Islet precursor cell (in vitro differentiated cells): ENCODE measurements at regions not wholly inside any gene's neighbourhood (a gene's known extent, or its start where the extent isn't known, plus 50 kb on each side); places are given as distances from the start of the nearest gene placed in this dataset.
"Not testable (repeated sequence)": the region's sequence is repeated elsewhere in the genome, so short reads cannot be mapped to it uniquely, and the experiment has no call there.

Experiments
- DNase-seq: peaks from one replicate; pipeline ENCODE4 v3.0.0-alpha.2; 2018

DNA sequence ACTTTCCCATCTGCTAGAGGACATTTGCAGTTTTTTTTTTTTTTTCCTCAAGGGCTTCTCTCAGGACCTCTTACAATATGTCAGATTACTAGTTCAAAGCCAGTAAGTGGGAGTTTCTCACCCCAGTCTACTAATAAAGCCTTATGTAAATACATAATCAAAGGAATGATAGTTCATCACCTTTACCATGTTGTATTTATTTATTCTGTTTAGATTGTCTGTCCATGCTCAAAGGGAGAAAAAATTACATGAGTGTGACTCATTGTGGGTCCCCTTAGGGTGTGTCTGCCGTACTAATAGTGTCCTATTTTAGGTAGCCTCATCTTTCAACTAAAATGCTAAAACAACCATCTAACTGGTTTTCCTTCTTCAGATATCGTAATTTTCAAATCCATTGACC, 917.6 kb downstream of the EPHA3 start:
- DNase-seq = no peak

DNA sequence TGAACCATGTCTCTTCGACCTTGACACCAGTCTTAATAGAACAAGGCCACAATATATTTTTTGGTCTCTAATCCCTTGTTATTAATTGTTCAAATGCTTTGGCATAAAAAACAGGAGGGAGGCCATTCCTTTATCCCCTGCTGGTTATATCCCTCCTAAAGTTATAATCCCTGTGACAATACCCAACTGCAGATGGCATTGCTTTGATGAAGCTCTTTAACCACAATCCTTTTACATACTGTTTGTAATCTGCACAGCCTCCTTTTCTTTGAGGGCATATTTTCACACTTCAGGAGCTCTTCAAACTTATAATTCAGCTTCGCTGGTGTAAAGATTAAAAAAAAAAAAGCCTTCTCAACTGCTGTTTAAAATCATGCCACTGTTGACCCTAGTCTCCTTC, 919.0 kb downstream of the EPHA3 start:
- no peak for DNase-seq

DNA sequence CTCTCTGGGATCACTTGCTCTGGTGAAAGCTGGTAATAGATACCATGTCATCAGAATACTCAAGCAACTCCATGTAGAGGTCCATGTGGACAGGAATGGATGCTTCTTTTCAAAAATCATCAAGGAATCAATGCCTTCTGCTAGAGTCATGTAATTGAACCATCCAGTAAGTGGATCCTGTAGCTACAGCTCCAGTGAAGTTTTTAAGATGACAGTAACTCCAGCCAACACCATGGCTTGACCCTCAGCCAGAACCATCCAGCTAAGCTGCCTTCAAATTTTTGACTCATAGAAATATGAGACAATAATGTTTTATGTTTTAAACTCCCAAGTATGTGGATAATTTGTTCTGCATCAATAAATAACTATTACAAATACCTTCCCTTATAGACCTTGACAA, 923.7 kb downstream of the EPHA3 start:
- DNase-seq = no peak

DNA sequence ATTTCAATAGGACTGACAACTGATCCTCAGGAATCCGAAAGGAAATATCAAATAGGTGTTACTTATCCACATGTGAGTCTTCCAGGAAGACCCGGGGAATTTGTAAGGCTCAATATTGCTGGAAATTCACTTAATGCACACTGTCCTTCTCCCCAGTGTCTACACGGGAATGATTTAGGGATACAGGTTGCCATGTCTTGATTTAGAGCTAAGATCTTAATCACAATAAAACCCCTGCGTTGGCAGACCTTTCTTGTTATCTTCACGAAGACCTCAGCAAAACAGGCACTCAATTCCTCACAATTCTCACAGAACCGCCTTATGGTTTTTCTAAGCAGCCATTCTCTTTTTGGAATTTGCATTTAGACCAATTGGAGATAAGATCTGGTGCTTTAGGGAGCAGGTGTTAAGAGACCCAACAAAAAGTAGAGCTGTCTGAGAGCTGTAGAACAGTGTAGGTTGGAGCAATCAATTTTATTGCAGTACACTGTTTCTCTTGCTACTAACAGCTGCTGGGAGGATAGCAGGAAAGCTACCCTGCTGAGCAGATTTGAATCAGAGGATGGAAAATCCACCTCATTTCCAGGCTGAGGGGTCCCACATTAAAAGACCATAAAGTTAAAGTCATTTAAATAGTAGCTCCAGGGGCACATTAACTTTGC, 925.7 kb downstream of the EPHA3 start:
- peak; percentile 56 for DNase-seq

DNA sequence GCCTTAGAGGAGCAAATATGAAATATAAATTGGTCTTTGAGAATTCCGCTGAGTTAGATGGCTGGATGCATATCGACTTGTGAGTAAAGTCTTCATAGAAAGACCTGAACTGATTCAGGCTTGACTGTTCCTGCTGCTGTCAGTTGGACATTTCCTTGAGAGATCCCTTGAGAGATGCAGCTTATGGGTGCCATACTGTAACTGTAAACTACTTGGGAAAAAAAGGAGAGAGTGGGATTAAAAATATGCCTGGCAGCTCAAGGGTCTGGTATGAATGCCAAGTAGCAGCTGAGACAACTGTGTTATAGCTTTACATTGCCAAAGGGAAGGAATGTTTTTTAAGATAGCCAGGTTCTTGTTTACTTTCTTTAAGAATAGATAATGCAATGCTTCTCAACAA, 926.6 kb downstream of the EPHA3 start:
- DNase-seq = no peak

DNA sequence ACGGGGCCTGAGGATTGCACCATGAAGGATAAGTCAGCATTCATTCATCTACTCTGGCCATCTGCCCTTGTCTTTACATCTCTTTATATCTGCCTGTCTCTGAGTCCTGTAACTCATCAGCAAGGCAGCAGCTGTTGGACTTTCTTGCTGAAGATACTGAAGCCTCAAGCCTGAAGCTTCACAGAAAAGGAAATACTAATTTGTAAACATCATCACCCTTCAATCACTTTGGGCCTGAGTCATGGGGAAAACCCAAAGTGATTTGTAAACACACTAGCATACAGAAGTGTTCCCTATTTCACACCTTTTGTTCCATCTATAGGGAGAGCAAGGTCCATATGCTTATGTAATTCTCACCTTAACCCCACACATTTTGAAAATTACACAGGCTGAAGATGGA, 928.2 kb downstream of the EPHA3 start:
- no peak for DNase-seq

DNA sequence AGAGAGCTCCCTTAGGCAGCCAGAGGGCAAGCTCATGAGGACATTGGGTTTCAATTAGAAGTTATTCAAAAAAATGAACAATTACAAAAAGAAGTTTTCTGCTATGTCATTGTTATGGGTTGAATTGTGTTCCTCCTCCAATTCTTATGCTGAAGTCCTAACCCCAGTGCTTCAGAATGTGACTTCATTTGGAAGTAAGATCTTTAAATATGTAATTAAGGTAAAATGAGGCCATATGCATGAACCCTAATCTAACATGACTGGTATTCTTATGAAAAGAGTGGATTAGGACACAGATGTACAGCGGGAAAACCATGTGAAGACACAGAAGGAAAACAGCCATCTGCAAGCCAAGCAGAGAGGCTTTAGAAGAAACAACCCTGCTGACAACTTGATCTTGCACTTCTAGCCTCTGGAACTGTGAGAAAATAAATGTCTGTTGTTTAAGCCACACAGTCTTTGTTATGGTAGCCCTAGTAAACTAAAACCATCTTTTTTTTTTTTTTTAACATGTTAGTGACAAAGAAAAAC, 929.6 kb downstream of the EPHA3 start:
- no peak for DNase-seq

DNA sequence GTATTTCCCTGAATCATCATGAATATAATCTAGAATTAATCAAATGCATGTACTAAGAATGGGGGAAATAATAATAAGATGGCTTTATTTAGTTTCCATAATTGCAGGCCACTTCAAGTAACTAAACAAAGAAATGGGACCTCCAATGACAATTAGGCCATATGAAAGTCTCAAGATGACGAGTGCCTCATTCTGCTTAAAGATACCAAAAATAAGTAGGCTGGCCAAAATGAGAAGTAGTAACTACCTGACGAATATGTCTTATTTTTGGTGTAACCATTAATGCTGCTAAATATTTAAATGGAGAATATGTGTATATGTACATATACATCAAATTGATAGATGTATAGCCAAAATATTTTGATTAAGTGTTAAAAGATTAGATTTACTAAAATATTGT, 932.6 kb downstream of the EPHA3 start:
- DNase-seq = no peak

DNA sequence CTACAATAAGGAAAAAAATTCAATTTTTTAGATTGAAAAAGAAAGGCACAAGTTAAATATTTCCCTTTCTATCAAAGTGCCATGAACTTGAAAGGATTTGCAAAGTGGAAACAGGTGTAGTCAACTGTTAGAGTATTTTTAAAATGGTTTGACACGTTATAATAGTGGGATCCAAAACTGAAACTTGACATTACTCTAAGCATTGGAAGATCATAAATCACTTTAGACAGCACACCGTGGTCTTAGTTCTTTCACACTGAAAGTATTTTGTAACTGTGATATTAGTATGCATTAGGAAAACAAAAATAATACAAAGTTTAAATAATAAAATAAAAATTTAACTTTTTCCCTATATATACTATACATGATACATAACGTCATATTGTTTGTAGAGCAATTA, 933.1 kb downstream of the EPHA3 start:
- DNase-seq = no peak

DNA sequence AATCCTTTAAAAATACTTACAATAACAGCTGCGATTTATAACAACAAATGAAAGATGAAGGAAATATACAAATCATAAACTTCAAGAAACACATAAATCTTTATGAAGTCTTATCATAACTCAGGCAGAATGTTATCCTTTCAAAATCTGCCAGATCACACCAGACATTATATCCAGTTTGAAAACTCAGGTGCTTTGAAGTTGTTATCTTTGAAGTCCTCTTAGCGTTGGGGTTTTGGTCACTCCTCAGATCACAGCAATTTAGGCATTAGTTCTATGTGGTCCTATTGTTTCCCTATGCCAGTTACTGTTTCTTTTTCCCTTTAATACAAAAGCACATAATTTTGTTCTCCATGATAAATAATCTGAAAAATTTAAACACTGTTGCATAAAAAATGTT, 934.6 kb downstream of the EPHA3 start:
- DNase-seq = no peak

DNA sequence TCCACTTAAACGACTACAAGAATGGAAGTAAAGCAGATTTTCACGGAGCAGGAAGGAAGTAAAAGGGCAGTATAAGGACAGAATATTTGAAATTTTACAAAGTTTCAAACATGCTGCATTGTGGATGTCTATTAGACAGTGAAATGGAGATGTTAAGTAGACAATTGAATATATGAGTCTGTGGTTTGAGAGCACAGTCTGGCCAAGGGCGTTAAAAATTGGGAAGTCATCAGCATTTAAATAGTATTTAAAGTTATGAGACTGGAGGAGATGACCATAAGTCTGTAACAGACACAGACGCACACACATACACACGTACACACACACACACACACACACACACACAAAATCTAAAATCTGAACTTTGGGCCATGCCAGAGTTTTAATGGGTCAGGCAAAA, 935.9 kb downstream of the EPHA3 start:
- DNase-seq = no peak

DNA sequence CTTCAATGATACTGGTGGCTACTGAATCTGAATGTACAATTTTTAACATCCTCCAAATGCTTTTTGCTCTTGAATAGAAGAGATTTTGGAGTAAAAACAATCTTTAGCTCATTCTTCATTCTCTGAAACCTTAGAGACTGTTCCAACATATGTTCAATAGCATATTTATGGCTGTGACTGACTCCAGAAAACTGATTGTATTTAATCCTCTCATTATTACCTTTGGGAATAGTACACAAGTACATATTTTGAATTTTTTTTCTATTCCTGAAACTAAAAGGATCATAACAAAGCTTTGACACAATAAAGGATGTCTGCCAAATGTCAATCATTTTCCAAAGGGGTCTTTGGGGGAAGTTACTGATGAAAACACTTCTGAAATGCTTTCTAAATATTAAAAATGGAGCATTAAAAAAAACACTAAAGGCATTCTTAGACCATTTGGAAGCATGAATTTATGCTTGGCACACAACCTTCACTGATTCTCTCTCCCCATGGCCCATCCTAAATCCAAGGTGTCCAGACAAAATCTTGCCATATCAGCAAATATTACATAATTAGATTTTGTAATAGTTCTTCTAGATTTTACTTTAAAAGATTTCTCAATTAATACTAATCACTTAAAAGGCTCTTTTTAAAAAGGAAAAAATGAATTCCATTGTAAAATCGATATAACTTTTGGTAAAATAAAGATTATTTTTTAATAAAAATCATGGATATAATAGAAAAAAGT, 936.8 kb downstream of the EPHA3 start:
- no peak for DNase-seq

DNA sequence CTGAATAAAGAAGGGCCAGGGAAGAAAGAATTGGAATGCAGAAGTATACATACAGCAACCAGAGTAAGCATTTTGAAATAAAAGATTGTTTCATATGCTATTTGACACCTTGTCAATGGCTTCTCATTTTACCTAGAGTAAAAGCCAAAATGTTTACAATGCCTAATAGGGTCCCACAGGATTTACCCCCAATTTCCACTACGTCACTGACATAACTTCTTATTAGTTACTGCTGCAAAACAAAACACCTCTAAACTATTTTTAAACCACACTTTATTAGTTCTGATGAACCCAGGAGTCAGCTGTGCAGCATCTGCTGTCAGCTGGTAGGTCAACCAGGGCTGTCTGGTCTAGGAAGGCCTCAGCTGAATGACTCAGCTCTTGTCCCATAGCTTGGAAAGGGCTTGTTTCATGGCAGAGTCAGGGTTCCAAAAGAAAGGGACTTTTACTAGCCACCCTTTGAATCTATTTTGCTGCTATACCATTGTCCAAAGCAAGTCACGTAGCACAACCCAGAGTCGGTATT, 945.1 kb downstream of the EPHA3 start:
- no peak for DNase-seq

DNA sequence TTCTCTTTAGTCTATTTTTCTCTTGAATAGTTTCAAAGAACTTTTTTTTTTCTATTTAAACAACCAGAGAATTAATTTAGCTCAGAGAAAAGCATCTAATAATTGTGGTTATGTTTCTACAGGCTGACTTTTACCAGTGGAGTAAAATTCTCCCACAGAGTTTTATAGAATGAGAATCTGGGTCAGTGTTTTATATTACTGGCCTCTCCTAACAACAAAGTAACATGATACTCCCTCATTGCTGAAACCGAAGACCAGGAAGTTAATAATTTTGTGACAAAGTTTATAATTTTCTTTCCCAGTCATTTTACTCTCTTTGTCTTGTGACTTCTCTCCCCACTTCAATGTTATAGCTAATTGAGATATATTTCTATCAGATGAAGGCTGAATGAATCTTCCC, 946.9 kb downstream of the EPHA3 start:
- no peak for DNase-seq

DNA sequence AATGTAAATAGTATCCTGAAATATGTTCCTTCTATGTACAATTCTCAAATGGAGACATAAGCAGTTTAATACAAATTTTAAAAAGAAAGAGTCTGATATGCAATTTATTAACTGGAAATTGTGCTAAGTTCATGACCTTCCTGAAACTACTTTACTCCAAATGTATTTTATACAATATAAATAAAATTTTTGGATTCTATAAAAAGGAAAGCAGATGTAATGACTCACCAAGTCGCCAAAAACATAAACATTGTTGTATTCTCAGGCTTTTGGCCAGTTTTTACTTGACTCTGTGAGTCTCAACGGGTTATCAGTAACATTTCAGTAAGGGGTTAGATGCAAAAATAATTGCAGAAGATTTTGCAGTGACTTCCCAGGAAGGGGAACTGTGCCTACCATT, 948.2 kb downstream of the EPHA3 start:
- no peak for DNase-seq

DNA sequence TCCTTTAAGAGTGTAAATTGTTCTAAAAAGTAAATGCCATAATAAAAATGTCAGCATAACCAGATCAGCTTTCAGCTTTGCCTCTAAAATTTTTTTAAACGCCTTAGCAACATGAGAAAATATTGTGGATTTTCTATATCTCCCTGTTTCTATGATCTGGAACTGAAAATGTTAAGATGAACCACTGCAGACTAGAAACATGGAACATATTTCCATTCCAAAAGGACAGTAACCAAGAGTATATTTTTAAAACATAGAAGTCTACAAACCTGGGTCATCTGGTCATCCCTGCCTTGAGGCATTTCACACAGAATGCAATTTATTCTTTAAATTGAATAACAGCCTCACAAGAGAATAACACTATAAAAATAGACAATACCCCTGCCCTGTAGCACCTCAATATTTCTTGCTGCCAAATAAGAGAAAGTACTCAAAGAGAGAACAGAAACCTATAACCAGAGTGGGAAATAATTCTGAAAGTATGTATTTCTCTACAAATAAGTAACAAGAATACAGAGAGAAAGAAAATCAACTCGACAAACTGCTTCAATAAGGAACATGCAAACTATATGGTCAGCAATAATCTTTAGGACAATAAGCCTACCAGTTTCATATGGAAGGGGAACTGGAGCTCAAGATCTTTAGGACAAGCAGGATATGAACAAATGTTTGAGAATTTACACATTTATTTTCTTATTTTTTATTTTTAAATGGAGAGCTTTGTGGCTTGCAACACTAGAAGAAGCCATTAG, 949.0 kb downstream of the EPHA3 start:
- DNase-seq = no peak

DNA sequence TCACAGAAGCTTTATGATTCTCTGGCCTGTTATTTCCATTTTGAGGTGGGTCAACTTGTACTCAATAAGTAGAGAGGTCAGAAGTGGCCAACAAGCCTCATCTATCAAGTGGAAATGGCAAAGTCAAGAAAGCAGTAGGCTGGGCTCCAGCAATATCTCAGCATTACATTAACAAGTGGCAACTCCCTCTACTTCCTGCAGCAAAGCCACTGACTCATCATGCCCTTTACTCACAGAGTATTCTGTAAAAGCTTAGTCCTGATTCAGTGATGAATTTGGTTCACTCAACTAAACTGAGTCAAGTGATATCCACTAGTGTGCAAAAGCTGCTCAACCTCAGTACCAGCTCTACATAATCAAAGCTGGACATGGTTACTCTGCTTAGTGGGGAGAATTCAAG, 954.6 kb downstream of the EPHA3 start:
- DNase-seq = no peak

DNA sequence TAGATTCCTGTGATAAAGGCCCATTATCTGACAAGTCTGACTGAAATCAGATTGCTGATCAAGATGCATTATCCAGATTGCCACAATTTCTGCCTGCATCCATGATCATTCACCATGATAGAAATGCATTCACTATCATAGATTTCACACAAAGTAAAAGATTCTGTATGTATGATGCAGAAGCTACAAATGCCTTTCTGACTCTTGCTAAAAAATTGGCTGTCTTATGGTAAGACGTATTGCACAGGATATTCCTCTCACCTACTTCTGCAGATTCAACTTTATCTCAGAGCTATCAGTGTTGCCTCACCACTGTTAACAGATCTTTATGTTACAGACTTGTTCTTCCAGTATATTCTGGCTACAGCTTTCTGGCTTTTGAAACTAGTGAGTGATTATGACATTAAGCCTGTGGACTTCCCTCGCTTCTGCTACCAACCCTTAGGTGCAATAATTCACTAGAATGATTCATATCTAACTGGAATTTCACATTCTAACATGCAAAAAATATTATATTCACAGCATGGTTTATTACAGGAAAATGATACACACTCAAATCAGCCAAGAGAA, 955.3 kb downstream of the EPHA3 start:
- no peak for DNase-seq

DNA sequence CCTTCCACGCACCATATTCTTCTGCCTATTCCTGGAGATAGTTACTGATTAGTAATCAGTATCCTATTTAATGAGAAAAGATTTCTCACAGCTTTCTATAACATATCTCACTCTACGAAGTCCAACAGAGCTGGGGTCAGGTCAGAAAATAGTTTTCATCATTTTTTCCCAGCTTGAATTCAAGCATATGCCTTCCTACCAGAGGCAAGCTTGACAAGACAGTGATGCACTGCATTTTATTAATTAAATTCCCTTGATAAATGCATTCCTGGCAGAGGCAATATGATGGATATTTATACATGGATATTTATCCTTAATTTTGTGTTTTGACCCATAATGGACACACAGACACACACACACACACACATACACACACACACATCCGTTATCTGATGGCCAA, 961.4 kb downstream of the EPHA3 start:
- DNase-seq = no peak

DNA sequence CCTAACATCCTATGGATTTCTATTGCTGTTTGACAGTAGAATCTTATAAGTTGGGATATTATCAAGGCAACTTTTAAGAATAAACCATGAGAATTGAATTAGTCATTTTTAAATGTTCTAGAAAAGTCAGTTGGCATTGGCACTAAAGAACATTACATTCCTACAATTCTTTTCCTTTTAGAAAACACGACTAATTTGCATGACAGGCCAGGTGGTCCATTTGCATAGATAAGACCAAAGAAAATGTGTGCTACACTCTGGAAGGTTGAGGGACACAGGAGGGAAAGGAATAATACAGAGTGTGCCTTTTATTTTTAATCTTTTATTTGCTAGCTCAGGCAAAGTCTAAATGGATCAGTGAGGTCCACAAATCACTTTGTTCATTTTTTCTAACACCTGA, 962.3 kb downstream of the EPHA3 start:
- DNase-seq = no peak

DNA sequence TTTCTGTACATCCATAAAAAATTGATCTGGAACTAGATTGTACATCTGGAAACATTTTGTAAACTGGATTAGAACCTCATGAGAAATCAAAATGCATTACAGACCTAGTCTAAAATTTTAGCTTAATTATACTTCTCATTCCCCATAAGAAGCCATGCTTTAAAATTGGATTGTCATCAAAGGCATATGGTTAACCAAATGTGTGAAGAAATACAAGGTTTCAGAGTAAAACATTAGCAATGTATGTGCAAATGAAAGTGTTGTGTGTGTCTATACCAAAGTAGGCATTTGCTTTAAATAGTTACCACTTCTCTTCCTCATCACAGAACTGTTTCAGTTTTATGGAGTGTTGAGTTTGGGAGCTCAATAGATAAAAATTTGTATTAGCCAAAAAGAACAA, 968.7 kb downstream of the EPHA3 start:
- DNase-seq = no peak

DNA sequence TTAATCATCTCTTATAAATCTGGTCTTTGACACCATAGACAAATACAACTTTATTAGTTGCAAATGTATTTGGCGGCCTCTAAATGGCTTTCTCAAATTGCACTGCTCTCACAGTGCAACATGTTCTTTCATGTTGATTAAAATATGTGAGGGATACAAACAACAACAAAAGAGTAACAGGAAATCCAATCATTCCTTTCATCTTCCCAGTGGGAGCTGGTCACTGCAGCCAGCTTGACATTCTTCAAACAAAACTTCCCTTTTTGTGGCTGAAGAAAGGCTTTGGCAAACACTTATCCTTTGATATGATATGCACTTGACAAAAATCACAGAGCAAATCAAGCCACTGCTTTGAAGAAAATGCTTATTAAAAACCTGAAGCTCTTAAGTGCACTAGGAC, 973.6 kb downstream of the EPHA3 start:
- DNase-seq = no peak

DNA sequence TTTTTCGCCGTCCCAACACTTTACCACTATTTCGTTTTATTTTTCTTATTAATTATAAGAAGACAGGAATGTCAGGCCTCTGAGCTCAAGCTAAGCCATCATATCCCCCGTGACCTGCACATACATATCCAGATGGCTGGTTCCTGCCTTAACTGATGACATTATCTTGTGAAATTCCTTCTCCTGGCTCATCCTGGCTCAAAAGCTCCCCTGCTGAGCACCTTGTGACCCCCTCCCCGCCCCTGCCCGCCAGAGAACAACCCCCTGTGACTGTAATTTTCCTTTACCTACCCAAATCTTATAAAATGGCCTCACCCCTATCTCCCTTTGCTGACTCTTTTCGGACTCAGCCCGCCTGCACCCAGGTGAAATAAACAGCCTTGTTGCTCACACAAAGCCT, 978.9 kb downstream of the EPHA3 start:
- DNase-seq = not testable (repeated sequence)
